GM18520 (cell line): ENCODE measurements at regions not wholly inside any gene's neighbourhood (a gene's known extent, or its start where the extent isn't known, plus 50 kb on each side); places are given as distances from the start of the nearest gene placed in this dataset.

ENCODE experiments used
- ATAC-seq: cut with Tn5 transposase; IDR thresholded peaks from one replicate; pipeline ENCODE4 v1.9.1; 2021; ENCODE audit not compliant: unreplicated experiment

- no peak for ATAC-seq
Observed at GRCh38 chr6:14429396-14429795, 311.8 kb downstream of the CD83 start.

GRCh38 chr6:14430218-14430617 lies 312.6 kb downstream of the CD83 start:
- no peak for ATAC-seq

GRCh38 chr6:14431385-14432330 lies 314.1 kb downstream of the CD83 start:
- ATAC-seq, result no peak

- ATAC-seq, result no peak
Observed at GRCh38 chr6:14434916-14435690, 317.5 kb downstream of the CD83 start.

- ATAC-seq, result no peak
Observed at GRCh38 chr6:14436592-14437132, 319.1 kb downstream of the CD83 start.

- ATAC-seq, result no peak
Observed at GRCh38 chr6:14439419-14439818, 321.8 kb downstream of the CD83 start.

GRCh38 chr6:14440215-14440910 lies 322.8 kb downstream of the CD83 start:
- no peak for ATAC-seq

- no peak for ATAC-seq
Observed at GRCh38 chr6:14440940-14441781, 323.6 kb downstream of the CD83 start.

- no peak for ATAC-seq
Observed at GRCh38 chr6:14442242-14442641, 324.7 kb downstream of the CD83 start.

- ATAC-seq, result no peak
Observed at GRCh38 chr6:14443629-14444268, 326.2 kb downstream of the CD83 start.

GRCh38 chr6:14444295-14444972 lies 326.9 kb downstream of the CD83 start:
- ATAC-seq, result no peak

- no peak for ATAC-seq
Observed at GRCh38 chr6:14447240-14447639, 329.7 kb downstream of the CD83 start.

GRCh38 chr6:14448246-14448645 lies 330.7 kb downstream of the CD83 start:
- no peak for ATAC-seq

GRCh38 chr6:14450133-14450504 lies 332.5 kb downstream of the CD83 start:
- ATAC-seq, result no peak

- ATAC-seq, result no peak
Observed at GRCh38 chr6:14450578-14450977, 333.0 kb downstream of the CD83 start.

- ATAC-seq, result no peak
Observed at GRCh38 chr6:14451594-14452374, 334.2 kb downstream of the CD83 start.

- no peak for ATAC-seq
Observed at GRCh38 chr6:14452567-14453527, 335.3 kb downstream of the CD83 start.
